B cell (primary cell): ENCODE measurements at regions not wholly inside any gene's neighbourhood (a gene's known extent, or its start where the extent isn't known, plus 50 kb on each side); places are given as distances from the start of the nearest gene placed in this dataset.

Experiments
- ATAC-seq: fragments of 200-7000 bp; cut with Tn5 transposase; one replicate; pipeline ENCODE4 v1.10.0; 2021; ENCODE audit warnings: low read depth, mild to moderate bottlenecking, moderate number of reproducible peaks, moderate library complexity
- CTCF ChIA-PET: fragments of 350-600 bp; sonication (Branson Sonifier 250); formaldehyde crosslinking; loops from one replicate; lab custom pipeline; 2021; ENCODE audit warnings: antibody characterized with exemption, inconsistent platforms; lab: Charles Lee
- POLR2A ChIA-PET: fragments of 350-600 bp; sonication (Branson Sonifier 250); formaldehyde crosslinking; loops from one replicate; lab custom pipeline; 2021; ENCODE audit warnings: antibody characterized with exemption; lab: Charles Lee
- DNase-seq: peaks from one replicate; pipeline ENCODE4 v3.0.0; 2013
- H2AFZ ChIP-seq: 2 replicates; pipeline ENCODE4 v1.6.1; 2012; ENCODE audit warnings: mild to moderate bottlenecking, low read depth, low read length; ENCODE audit not compliant: insufficient read depth, poor library complexity, severe bottlenecking
- H3K27ac ChIP-seq, 2 donors: 1 replicate in 1 of 2; 2 replicates in 1 of 2; pipeline ENCODE4 v1.5.1; 2012 to 2013; ENCODE audit warnings: low read length in 2 of 2, mild to moderate bottlenecking in 2 of 2, moderate library complexity in 1 of 2
- H3K27me3 ChIP-seq, 4 experiments: fragments of 200-600 bp in 1 of 4; sonication (generic) in 1 of 4; replicated peaks in 1 of 4; 1 replicate in 2 of 4; 2 replicates in 2 of 4; pipeline versions ENCODE4 v1.6.1 to v1.7.0; 2013 to 2016; ENCODE audit warnings: low read length in 3 of 4, mild to moderate bottlenecking in 2 of 4, mixed read lengths in 1 of 4, moderate library complexity in 1 of 4; ENCODE audit not compliant: insufficient read depth in 4 of 4, control insufficient read depth in 3 of 4; ENCODE audit errors: control extremely low read depth in 1 of 4
- H3K36me3 ChIP-seq, 2 experiments: replicated peaks in 1 of 2; 1 replicate in 1 of 2; 2 replicates in 1 of 2; pipeline versions ENCODE4 v1.6.1 to v1.7.1; 2013; ENCODE audit warnings: low read length in 1 of 2; ENCODE audit not compliant: insufficient read depth in 2 of 2, control insufficient read depth in 1 of 2; ENCODE audit errors: control extremely low read depth in 1 of 2, extremely low read depth in 1 of 2
- H3K4me1 ChIP-seq, 2 donors: fragments of 200-600 bp in 1 of 2; sonication (generic) in 1 of 2; 1 replicate in 1 of 2; 2 replicates in 1 of 2; pipeline versions ENCODE4 v1.5.1 to v1.6.1; 2013 to 2017; ENCODE audit warnings: low read length in 2 of 2; ENCODE audit not compliant: control insufficient read depth in 2 of 2, insufficient read depth in 2 of 2
- H3K4me2 ChIP-seq: replicated peaks from 2 replicates; pipeline ENCODE3; 2012; ENCODE audit warnings: mild to moderate bottlenecking, low read depth, low read length; ENCODE audit not compliant: poor library complexity, severe bottlenecking
- H3K4me3 ChIP-seq, 5 experiments: fragments of 200-600 bp in 1 of 5; sonication (generic) in 1 of 5; 1 replicate in 3 of 5; 2 replicates in 2 of 5; pipeline versions ENCODE4 v1.5.1 to v1.7.0; 2011 to 2016; ENCODE audit warnings: low read length in 4 of 5, mild to moderate bottlenecking in 4 of 5, low read depth in 2 of 5, control low read depth in 1 of 5, moderate library complexity in 1 of 5; ENCODE audit not compliant: insufficient read depth in 1 of 5; ENCODE audit errors: control extremely low read depth in 1 of 5, extremely low read depth in 1 of 5
- H3K79me2 ChIP-seq: fragments of 200-600 bp; sonication (generic); one replicate; pipeline ENCODE4 v1.6.0; 2016; ENCODE audit warnings: low read length; ENCODE audit not compliant: control insufficient read depth, insufficient read depth
- H3K9ac ChIP-seq: fragments of 200-600 bp; sonication (generic); 2 replicates; pipeline ENCODE4 v1.6.1; 2017; ENCODE audit warnings: mild to moderate bottlenecking, low read length, moderate library complexity
- H3K9me3 ChIP-seq, 3 donors: one replicate each; pipeline versions ENCODE4 v1.6.1 to v1.7.1; 2013; ENCODE audit warnings: low read length in 2 of 3; ENCODE audit not compliant: control insufficient read depth in 2 of 3, insufficient read depth in 1 of 3; ENCODE audit errors: control extremely low read depth in 1 of 3
- H4K20me1 ChIP-seq: 2 replicates; pipeline ENCODE4 v1.6.0; 2012; ENCODE audit warnings: mild to moderate bottlenecking, low read length; ENCODE audit not compliant: insufficient read depth, control insufficient read depth, poor library complexity, severe bottlenecking
- H3K27ac Mint-ChIP-seq: one replicate; pipeline ENCODE4 v1.8.0; 2021; ENCODE audit warnings: mixed read lengths
- H3K27me3 Mint-ChIP-seq: one replicate; pipeline ENCODE4 v1.8.0; 2021; ENCODE audit warnings: mixed read lengths
- H3K4me1 Mint-ChIP-seq: one replicate; pipeline ENCODE4 v1.8.0; 2021; ENCODE audit warnings: mixed read lengths
- H3K4me3 Mint-ChIP-seq: one replicate; pipeline ENCODE4 v1.8.0; 2021; ENCODE audit warnings: mixed read lengths
- H3K9me3 Mint-ChIP-seq: one replicate; pipeline ENCODE4 v1.8.0; 2022; ENCODE audit warnings: mixed read lengths; ENCODE audit not compliant: insufficient read depth
- EZH2 ChIP-seq: IDR thresholded peaks from 2 replicates; pipeline ENCODE4 v1.6.1; 2012; ENCODE audit warnings: borderline replicate concordance, low read depth, mild to moderate bottlenecking, moderate library complexity, low read length; ENCODE audit not compliant: insufficient read depth, poor library complexity, severe bottlenecking
- WGBS: methylation state at CpG from one replicate; pipeline ENCODE4 v1.1.5; 2013; ENCODE audit warnings: missing lambda C conversion rate; ENCODE audit not compliant: insufficient coverage; 5-methylcytosine and 5-hydroxymethylcytosine counted together
- intact Hi-C: fragments of 100-400 bp; cut with micrococcal nuclease; formaldehyde crosslinking; loops from one replicate; pipeline ENCODE4 v1.10.0; 2022
- TF ChIP-seq, protein P1 (sequence below): fragments of 200-600 bp; IDR thresholded peaks from one replicate; pipeline ENCODE4 v1.8.0; 2022; ENCODE audit warnings: antibody characterized with exemption, mild to moderate bottlenecking

DNA sequence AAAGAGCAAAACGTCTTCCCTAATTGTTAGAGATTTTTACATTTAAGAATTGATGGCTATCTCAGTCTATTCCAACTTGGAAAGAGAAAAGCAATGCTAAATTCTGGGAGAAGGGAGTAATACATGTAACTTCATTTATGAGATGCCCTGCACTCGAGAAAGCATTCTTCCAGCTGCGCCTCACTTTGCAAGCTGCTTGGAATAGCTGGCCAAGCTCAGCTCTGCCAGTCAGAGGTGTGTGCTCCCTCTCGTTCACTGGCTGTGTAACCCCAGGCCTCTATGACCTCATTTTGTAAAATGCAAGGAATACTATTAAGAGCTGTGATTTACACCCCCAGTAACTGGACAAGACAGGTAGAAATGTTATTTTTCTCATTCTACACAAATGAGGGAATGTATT is 79.1 kb downstream of the OTX2 start:
- Histone ChIP-seq H3K4me2 (no peak overlapping the region), H4K20me1 (no peaks in the 10 kb centered on the region), H3K4me1 (no peaks in the 10 kb centered on the region), H3K9me3 (no peaks in the 10 kb centered on the region), H3K79me2 (no peaks in the 10 kb centered on the region), H3K9ac (no peak overlapping the region), H2AFZ (no peak overlapping the region), H3K4me3 (no peak overlapping the region), H3K36me3 (no peaks in the 10 kb centered on the region), H3K27ac (no peak overlapping the region), H3K27me3 (peaks cover 0 to 9% (median 5%) of the 10 kb centered on the region in 4 experiments)
- no peaks in the 10 kb centered on the region for H3K4me1 Mint-ChIP-seq
- H3K27me3 Mint-ChIP-seq = peaks cover 27% of the 10 kb centered on the region
- no peak for TF ChIP-seq EZH2
- TF ChIP-seq, protein P1, sequence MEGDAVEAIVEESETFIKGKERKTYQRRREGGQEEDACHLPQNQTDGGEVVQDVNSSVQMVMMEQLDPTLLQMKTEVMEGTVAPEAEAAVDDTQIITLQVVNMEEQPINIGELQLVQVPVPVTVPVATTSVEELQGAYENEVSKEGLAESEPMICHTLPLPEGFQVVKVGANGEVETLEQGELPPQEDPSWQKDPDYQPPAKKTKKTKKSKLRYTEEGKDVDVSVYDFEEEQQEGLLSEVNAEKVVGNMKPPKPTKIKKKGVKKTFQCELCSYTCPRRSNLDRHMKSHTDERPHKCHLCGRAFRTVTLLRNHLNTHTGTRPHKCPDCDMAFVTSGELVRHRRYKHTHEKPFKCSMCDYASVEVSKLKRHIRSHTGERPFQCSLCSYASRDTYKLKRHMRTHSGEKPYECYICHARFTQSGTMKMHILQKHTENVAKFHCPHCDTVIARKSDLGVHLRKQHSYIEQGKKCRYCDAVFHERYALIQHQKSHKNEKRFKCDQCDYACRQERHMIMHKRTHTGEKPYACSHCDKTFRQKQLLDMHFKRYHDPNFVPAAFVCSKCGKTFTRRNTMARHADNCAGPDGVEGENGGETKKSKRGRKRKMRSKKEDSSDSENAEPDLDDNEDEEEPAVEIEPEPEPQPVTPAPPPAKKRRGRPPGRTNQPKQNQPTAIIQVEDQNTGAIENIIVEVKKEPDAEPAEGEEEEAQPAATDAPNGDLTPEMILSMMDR = no peak
- no peak overlapping the region for H3K4me3 Mint-ChIP-seq
- POLR2A ChIA-PET = no interaction called here
- no peak overlapping the region for H3K27ac Mint-ChIP-seq
- intact Hi-C loops = no loop called here
- no peak for DNase-seq
- no peak for ATAC-seq
- whole genome bisulfite sequencing = 100% methylated on average over 1 of the region's 4 CpGs
- CTCF ChIA-PET = no interaction called here
- H3K9me3 Mint-ChIP-seq = no peaks in the 10 kb centered on the region

DNA sequence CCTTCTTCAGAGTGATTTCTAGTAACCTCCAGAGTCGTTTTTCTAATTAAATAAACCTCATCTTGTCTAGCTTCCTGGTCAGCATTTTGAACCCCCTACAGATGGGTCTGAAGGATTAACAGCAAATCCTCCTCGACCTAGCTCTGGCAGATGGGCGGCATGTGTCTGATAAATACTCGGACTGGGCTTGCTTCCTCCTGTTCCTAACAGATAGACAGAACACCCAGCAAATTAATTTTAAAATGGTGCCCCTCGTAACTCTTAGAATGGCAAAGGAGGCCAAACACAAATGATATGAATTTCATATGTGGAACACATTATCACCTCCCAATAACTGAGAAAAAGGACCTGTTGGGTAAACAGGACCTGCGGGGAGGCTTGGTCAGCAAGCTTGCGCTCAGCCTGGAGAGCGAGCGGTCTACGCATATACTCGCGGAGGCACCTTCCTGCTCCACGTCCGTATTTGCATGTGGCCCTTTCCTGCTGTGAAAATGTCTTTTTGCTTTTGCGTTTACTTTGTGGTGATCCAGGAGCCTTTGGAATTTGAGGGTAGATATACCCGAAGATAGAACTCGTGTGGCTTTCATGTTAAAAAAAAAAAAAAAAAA is 79.6 kb downstream of the OTX2 start:
- H3K4me1 ChIP-seq = no peaks in the 10 kb centered on the region

More for the DNA sequence above, 79.6 kb downstream of the OTX2 start:
- no peak overlapping the region for H3K27ac Mint-ChIP-seq
- no peak for DNase-seq
- 23% methylated on average over 14 of the region's 17 CpGs for WGBS
- Histone ChIP-seq H4K20me1 (no peaks in the 10 kb centered on the region), H3K27ac (no peak overlapping the region), H3K4me2 (no peak overlapping the region), H3K27me3 (peaks cover 0 to 9% (median 5%) of the 10 kb centered on the region in 4 experiments), H3K79me2 (no peaks in the 10 kb centered on the region), H3K36me3 (no peaks in the 10 kb centered on the region), H3K9me3 (no peaks in the 10 kb centered on the region), H3K9ac (no peak overlapping the region), H3K4me3 (no peak overlapping the region), H2AFZ (no peak overlapping the region)
- intact Hi-C loops = no loop called here
- H3K27me3 Mint-ChIP-seq = peaks cover 27% of the 10 kb centered on the region
- ATAC-seq = no peak
- H3K4me1 Mint-ChIP-seq = no peaks in the 10 kb centered on the region
- ChIA-PET POLR2A (no interaction called here), CTCF (no interaction called here)
- no peak overlapping the region for H3K4me3 Mint-ChIP-seq
- TF ChIP-seq, protein P1 = no peak
- TF ChIP-seq EZH2 = no peak
- no peaks in the 10 kb centered on the region for H3K9me3 Mint-ChIP-seq
